Thyroid gland (tissue), 4 donors: ENCODE measurements at regions not wholly inside any gene's neighbourhood (a gene's known extent, or its start where the extent isn't known, plus 50 kb on each side); places are given as distances from the start of the nearest gene placed in this dataset.
"Not testable (repeated sequence)": the region's sequence is repeated elsewhere in the genome, so short reads cannot be mapped to it uniquely, and the experiment has no call there.

Experiments used
- POLR2A ChIP-seq, 2 donors: fragments of 450-650 bp; IDR thresholded peaks; one replicate each; pipeline ENCODE4 v1.6.1; 2017; ENCODE audit warnings: antibody characterized with exemption in 2 of 2, mild to moderate bottlenecking in 2 of 2, moderate library complexity in 1 of 2
- TF ChIP-seq, protein P1 (sequence below), 6 experiments: fragments of 200-600 bp in 3 of 6; fragments of 450-650 bp in 3 of 6; sonication (generic) in 3 of 6; IDR thresholded peaks; one replicate each; pipeline ENCODE4 v1.5.1; 2016 to 2019; ENCODE audit warnings: antibody characterized with exemption in 6 of 6, mild to moderate bottlenecking in 2 of 6, inconsistent platforms in 1 of 6, moderate library complexity in 1 of 6

DNA sequence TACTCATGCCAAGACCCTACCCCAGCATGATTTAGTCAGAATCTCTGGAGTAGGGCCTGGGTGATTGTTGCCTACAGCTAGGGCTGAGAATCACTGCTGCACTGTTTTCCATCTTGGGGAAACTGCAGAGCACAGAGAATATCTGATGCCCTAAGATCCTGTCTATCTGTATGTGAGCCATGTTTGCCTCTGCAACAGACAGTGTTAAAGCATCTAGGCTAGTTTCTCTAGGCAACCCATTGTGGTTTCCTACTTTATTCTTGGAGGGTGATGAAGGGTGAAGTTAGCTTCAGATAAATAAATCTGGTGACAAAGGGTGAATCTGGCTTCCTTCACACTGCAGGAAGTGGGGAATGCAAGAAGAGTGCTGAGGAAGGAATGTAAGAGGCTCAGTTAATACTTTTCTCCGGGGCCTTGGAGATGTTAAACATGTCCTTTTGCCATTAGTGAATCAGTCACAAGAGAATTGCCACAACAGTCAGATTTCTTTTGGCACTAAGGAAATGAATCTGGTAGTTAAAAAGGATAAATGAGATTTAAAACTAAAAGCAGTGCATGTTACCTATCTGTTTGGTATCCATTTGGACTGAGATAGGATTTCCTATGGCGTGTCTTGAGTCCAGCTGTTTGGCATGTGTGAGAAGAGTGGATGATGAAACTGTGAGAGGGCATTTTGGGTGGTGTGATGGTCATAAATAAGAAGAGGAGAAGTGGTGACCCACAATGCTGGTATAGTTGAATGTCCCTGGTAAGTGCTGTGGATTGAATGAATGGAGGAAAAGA is 119.6 kb upstream of the IKBKE start:
- TF ChIP-seq, protein P1, sequence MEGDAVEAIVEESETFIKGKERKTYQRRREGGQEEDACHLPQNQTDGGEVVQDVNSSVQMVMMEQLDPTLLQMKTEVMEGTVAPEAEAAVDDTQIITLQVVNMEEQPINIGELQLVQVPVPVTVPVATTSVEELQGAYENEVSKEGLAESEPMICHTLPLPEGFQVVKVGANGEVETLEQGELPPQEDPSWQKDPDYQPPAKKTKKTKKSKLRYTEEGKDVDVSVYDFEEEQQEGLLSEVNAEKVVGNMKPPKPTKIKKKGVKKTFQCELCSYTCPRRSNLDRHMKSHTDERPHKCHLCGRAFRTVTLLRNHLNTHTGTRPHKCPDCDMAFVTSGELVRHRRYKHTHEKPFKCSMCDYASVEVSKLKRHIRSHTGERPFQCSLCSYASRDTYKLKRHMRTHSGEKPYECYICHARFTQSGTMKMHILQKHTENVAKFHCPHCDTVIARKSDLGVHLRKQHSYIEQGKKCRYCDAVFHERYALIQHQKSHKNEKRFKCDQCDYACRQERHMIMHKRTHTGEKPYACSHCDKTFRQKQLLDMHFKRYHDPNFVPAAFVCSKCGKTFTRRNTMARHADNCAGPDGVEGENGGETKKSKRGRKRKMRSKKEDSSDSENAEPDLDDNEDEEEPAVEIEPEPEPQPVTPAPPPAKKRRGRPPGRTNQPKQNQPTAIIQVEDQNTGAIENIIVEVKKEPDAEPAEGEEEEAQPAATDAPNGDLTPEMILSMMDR (IDR thresholded peaks at IDR 0.05): not testable (repeated sequence)
- not testable (repeated sequence) for TF ChIP-seq POLR2A (IDR thresholded peaks at IDR 0.05)
